Activated CD4-positive, alpha-beta T cell treated with anti-CD3 and anti-CD28 coated beads, Interleukin-2, amount 50 U/mL, for 16 hours (primary cell): ENCODE measurements at regions not wholly inside any gene's neighbourhood (a gene's known extent, or its start where the extent isn't known, plus 50 kb on each side); places are given as distances from the start of the nearest gene placed in this dataset.

Experiments used
- DNase-seq: peaks from one replicate; pipeline ENCODE4 v3.0.0-alpha.2; 2020

DNA sequence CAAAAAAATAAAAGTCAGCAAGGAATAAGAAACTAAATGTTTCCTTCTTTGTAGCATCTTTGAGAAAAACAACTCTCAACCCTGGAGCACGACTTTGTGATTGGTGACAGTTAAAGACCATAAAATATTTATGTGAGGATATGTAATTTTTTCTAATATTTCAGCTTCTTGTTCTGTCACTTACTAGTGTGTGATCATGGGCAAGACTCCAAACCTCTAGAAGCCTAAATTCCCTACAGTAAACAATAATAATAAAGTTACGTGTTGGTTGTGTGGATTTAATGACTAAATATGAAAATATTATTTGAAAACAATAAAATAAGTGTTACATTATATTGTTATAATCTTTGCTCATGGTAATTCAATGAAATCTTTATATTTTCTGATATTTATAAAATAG, 735.6 kb upstream of the MARCKS start:
- DNase-seq = no peak

DNA sequence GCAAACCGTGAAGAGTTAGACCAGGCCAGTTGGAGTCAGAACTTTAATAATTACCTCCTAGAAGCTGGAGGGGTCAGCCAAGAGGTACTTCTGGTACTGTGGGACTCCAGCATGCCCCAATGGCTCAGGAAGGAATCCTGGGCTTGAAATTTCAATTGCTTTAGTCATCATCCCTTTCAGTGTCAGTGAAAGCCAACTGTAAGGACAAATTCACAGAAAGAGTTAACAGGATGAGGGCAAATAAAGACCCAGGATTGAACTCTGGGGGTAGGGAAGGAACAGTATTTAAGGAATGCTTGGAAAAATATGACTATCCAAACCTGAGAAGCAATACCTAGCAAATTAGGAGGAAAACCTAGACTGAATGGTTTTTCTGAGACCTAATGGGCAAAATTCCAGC, 735.1 kb upstream of the MARCKS start:
- DNase-seq = no peak

DNA sequence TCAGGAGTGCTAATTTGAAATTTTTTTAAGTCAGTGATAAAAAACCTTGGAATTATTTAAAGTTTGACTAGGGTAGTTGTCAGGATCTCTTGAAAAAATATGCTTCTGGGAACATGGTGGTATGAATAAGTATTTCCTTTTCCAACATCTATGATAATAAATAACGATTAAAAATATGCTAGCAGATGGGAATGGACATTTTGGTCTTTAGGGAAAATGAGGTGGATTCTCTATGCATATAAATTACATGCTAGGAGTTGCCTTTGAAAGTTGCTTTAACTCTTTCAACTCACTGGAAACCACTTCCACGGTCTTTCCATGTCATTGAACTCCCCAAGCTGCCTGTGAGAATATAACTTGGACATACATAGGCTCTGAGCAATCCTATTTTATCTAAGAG, 731.5 kb upstream of the MARCKS start:
- no peak for DNase-seq

DNA sequence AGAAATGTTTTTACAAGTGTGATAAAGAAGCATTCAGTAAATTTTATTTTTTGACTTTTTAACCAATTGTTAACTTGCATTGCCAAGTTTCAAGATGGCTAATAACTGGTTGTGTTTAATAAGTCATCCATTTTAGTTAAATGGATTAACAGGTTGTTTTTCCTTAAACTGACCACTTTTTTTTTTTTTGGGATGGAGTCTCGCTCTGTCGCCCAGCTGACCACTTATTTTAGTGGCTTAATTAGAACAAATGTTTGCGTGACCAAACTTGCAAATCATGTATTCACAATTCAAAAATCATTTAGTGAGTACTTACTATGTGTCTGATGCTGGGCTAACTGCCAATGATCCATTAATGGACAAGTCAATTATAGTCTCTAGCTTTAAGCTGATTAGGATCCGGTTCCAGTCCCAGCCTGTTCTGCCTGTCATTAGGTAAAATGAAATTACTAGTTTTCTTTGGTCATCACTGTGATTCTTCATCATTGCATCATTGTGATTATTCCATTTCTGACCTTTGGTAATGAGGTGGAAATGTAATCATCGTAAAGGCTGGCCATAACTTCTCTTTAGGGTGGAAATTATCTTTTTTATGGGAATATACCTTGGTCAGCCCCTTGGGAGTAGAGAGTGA, 729.2 kb upstream of the MARCKS start:
- DNase-seq = no peak

DNA sequence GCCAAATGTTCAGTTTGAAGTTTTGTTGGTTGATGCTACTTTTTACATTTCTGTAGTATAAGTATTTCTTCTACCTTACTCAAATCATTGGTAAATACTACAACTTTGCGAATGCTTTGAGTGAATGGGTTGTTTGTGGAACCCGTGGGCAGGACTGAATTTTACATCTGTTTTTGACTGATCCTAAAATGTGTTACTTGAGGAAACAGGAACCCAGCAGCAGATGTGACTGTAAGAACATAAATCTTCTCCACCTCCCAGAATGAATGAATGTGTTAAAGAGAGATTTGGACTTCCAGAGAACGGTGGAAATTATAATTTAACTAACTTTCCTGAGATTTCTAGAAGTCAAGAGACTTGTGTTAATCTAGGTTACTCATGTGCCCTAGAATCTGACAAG, 728.5 kb upstream of the MARCKS start:
- no peak for DNase-seq

DNA sequence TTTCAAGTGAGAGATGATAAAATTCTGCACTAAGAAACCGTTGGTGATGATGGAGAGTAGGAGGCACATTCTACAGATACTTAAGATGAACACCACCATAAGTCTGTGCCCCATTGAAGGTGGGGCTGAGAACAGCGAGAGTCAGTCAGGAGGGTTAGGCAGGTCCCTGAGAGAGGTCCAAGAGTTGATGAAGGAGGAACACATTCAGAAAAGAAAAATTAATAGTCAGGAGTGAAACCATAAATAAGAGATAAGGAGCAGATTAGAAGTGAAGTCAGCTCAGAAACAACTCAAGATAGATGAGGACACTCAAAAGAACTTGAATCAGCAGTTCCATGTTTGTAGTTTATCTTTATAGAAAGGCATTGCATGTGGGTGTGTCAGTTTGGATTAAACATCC, 727.2 kb upstream of the MARCKS start:
- no peak for DNase-seq

DNA sequence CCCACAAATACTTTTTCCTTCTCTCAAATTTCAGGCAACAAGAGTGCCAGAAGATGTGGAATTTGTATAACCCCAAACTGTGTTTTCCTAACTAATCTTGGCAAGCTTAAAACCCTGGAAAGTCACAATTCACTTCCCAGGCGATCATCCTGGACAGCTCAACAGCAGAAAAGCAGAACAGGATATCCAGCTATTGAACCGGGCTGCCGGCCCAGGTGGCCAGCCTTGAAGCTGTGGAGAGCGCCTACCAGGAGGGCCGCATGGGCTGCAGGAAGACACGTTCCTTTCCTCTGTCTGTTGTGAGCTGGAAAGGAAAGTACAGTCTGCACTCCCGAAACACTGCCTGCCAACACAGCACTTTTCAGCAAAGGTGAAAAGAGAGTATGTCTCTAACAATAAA, 719.7 kb upstream of the MARCKS start:
- DNase-seq = no peak

DNA sequence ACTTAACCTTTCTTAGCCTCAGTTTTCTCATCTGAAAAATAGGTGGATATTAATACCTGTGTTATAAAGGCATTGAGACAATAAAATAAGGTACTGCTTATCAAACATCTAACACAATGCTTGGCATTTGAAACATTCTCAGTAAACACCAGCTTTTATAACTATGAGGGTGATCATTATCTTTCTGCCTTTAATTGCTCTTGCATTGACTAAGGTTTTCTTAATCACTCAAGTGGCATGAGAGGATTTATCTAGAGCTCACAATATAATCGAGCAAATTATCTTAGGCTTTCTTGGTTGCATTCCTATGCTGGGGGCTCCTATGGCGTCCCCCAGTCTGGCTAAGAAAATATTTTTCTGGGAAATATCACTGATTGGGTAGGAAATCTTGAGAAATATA, 716.4 kb upstream of the MARCKS start:
- no peak for DNase-seq

DNA sequence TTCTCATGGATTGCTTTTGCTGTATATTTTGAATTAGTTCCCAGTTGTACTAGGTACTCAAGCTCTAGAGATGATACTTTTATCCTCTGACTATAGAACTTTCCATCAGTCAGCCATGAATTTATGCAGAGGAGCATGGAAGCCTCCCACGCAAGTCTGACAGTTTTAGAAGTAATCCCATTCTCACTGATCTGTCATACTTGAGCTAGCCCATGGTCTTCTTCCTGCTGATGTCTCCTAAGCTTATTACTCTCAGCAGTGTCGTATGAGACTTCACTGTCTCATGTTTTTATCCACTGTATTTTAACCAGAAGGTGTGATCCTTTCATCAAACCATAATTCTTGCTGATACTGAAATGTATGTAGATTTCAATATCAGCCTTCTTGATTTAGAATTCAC, 715.2 kb upstream of the MARCKS start:
- DNase-seq = no peak

DNA sequence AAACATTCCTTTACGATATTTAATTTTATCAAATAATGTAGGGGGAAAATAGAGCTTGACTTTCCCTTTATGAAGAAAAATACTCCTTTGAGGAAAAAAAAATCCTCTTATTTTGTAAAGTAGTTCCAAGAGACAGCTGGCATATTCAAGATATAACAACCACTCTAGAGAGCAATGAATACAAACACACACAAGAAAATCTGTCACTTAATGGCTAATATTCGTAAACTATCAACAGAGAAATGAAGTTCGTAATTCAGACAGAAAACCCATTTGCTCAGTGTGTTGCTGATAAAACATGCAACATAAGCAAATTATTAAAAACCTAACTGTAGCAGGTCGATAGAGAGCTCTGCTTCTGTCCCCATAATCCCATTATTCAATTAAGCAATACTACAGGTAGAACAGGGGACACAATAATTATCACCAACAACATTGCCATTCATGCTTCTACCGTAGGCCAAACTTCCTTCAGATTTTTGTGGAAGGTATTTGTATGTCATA, 714.4 kb upstream of the MARCKS start:
- no peak for DNase-seq

DNA sequence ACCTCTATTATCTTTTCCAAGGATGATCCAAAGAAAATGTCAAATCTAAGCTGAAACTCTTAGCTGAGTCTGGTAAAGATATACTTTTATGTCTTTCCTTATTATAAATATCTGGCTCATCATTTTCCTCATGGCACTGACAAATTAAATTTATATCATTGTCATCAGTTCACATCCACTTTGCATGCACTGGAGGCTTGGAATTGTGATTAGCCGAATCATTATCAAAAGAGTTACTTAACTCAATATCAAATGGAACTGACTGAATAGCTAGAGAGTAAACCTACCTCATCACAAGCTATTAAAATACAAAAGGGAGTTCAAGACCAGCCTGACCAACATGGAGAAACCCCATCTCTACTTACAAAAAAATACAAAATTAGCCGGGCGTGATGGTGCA, 713.9 kb upstream of the MARCKS start:
- DNase-seq = no peak

DNA sequence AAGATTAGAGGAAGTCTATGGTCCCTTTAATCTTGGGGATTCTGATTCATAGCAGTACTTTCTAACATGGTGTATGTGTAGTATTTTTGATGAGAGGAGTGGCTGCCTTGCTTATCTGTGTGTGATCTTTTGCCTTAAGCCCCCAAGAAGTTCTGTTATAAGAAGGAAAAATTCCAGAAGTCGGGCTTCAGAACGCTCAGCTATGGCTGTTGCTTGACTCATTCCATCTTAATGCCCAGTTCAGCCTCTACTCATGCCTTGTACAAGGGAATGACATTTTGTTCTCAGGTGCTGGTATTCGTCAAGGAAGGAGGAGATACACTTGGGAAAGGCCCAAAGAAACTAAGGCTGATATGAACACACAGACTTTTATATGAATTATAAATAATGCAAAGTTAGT, 713.0 kb upstream of the MARCKS start:
- no peak for DNase-seq

DNA sequence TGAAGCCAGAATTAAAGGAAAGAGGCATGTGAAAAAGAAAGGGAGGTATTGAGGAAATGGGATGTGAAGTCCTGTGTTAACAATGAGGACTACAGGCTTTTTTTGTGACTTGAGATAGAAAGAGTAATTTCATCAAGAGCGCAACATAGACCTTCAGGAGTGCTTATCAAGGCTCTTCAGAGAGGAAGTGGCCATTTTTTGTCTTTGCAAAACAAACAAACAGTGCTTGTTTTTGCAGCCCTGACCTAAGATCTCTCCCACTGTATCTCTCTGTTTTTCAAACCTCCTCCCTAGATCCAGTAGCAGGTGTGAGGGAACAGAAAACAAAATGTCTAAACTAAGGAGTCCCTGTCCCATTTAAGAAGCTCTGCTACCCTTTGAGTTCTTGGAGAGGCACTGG, 710.3 kb upstream of the MARCKS start:
- no peak for DNase-seq

DNA sequence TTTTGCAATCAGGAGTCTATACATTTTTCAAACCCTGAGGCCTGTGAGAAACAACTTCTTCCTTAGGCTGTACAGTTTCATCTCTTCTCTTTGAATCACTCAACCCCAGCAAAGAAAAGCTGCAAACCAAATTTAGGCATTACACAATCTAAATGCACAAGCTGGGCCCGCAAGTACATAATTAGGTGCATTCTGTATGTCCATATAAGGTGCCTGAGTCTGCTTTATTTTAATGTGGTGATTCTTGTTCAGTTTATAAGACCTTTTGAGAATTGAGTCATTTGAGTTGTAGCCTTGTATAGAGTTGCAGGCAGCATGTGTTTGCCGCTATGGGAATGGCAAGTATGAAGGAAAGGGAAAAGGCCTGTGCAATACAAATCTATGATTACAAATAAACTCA, 709.6 kb upstream of the MARCKS start:
- DNase-seq = no peak

DNA sequence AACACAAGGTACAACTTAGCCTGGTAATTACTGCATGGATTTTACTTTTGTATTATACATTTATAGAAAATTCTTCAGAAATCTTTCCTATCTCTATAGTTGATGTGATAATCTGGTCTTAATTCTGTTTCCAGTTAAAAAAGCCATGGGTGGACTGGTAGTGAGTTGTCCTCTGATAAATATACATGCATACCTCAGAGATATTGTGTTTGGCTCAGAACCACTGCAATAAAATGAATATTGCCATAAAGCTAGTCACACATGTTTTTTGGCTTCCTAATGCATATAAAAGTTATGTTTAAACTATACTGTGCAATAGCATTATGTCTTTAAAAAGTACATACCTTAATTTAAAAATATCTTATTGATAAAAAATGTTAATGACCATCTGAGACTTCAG, 708.6 kb upstream of the MARCKS start:
- no peak for DNase-seq

DNA sequence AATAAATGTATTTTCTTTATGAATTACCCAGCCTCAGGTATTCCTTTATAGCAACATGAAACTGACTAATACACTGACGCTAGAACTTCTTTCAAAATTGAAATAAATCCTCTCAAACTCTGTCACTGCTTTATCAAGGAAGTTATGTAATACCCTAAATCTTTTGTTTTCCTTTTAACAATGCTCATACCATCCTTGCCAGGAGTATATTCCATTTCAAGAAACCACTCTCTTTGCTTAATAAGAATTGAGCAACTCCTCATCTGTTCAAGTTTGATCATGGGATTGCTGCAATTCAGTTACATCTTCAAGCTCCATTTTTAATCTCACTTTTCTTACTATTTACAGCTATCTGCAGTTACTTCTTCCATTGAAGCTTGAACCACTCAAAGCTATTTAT, 707.6 kb upstream of the MARCKS start:
- DNase-seq = no peak

DNA sequence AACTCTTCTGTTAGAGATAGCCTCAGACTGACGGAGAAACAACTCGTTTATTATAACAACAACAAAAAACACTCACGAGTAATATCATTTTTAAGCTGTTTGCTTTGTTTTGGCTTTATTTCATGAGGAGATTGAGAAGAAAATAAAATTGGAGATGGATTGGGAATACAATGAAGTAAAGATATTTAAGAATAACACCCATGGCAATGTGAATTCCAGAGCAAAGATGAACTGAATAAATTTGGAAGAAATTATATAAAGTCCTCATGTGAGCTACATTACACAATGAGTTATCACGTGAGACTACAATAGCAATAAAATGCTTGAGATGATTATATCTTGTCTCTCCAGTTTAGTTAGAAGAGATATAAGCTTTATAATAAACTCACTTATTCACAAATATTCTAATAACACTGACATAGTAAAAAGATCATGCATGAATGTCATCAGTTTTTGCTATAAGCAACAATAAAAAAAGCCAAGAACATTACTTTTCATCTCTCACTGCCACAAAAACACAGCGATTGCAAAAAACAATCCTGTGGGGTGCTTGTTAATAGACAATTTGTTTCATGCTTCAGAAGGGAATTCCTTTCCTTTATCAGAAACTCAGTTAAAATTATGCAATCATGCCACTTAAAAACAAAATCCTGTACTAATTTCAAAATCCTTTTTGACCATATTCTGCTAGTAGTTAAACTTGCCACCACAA, 696.7 kb upstream of the MARCKS start:
- DNase-seq = no peak

DNA sequence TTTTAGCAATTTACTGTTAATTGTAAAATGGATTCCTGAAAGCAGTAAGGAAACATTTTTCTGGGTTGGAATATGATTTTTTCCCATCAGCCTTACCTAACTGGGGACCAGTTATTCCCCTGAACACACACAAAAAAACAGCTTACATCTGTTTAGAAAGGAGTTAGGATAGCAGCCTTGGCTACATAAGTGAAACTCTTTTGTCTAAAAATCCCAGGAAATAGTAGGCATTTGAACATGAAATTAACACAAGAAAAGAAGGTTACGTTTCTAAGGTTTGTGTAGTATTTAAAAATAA, 696.2 kb upstream of the MARCKS start:
- no peak for DNase-seq

DNA sequence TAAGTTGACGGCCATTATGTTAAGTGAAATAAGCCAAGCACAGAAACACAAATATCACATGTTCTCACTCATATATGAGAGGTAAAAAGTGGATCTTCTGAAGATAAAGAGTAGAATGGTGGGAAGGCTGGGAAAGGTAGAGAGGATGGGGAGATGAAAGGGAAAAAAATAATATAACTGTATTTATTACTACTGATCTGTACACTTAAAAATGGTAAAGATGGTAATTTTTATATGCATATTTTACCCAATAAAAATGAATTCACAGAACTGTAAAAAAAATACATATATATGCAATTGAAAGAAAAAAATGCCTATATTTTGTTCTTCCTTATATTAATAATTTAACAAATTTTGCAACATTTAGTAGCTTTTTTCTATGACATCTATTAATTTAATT, 694.4 kb upstream of the MARCKS start:
- no peak for DNase-seq

DNA sequence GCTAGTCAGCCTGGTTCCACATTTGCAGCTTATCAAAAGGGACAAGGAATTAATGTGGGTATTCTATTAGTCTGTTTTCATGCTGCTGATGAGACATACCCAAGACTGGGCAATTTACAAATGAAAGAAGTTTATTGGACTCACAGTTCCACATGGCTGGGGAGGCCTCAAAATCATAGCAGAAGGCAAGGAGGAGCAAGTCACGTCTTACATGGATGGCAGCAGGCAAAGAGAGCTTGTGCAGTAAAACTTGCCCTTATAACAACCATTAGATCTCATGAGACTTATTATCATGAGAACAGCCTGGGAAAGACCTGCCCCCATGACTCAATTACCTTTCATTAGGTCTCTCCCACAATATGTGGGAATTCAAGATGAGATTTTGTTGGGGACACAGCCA, 689.1 kb upstream of the MARCKS start:
- DNase-seq = no peak

DNA sequence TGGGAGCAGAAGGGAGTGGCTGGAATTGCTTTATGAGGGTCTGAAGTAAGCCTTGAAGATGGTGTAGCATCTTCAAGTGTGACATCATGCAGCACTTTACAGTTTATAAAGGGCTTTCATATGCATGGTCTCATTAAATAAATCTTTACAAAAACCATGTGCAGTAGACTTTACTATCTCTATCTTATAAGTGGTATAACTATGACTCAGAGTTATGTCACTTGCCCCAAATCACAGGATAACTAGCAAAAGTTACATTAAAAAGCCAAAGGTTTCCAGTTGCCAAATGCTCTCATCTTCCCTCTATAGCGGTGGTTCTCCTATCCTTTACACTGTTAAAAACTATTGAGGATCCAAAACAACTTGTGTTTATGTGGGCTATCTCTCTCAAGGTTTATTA, 687.7 kb upstream of the MARCKS start:
- DNase-seq = no peak

DNA sequence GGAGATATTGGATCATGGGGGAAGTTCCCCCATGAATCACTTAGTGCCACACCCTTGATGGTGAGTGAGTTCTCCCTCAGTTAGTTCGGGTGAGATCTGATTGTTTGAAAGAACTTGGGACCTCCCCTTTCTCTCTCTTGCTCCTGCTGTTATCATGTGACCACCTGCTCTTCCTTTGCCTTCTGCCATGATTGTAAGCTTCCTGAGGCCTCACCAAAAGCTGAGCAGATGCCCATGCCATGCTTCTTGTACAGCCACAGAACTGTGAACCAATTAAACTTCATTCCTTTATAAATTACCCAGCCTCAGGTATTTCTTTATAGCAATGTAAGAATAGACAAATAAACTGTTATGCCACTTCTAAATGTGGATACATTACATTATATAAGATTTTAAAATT, 686.7 kb upstream of the MARCKS start:
- no peak for DNase-seq

DNA sequence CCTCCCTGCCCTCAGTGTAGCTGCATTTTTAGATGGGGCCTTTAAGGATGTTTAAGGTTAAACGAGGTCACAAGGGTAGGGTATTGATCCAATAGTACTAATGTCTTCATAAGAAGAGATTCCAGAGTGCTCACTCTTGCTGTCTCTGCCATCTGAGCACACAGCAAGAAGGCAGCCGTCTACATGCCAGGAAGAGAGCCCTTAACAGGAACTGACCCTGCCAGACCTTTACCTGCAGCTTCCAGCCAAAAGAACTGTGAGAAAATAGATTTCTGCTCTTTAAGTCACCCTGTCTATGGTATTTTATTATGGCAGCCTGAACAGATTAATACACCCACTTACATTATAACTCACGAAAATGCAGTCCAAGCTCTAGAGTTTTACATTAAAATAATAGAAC, 685.3 kb upstream of the MARCKS start:
- no peak for DNase-seq

DNA sequence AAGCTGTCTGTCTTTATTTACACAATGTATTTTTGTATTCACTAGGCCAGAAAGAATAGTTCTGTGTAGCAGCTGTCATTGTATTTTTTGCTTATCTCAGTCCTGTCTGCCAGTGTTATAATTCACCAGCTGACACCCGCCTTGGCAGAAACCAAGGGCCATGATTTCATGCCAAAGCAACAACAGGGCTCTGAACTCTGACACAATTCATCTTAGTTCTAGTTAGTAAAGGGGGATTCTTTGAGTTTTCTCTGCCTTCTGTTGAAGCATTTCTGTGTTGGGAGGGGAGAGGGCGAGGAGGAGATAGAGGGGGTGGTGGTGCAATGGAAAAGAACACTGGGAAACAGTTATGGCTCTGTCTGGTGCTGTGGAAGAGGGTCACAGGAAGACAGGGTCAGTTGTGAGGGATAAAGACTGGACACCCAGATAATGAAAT, 684.6 kb upstream of the MARCKS start:
- DNase-seq = no peak

DNA sequence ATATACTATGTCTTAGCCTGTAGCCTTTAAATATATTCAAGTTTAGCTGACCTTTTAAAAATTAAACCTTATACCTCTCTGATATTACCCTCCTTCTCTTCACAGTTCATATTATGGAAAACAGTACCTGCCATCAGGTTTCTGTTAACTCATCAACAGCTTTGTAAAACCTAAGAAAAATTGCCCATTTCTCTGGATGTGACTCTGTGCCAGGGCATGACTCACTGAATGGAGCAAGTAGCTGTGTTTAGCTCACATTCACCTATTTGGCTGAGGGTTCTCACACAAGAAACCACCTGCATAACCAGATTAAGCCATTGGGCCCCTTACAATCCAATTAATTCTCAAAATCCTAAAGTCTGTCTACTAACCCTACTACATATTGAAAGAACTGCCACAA, 678.8 kb upstream of the MARCKS start:
- DNase-seq = no peak
